ENCODE measurements at regions not wholly inside any gene's neighbourhood (a gene's known extent, or its start where the extent isn't known, plus 50 kb on each side); places are given as distances from the start of the nearest gene placed in this dataset.

- DNase-seq (ENCODE audit: low spot score) = no peak
These were observed 53.0 kb upstream of the RAB18 start for GRCh38 chr10:27451054-27451453.

DNA sequence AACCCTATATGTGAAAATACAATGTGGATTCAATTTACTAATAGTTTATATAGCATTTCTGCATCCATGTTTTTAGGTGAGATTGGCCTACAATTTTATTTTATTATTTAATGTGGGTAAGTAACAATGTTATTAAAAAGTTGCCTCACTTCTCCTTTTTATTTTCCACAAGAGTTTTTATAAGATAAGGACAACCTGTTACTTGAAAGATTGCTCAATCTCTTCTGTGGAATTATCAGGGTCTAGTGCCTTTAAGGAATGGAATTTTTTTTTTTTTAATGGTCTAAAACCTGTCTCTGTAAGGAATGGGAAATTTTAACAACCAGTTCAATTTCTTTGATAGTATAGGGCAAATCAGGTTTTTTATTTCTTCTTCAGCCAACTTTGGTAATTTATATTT is 53.9 kb upstream of the RAB18 start:
- no peak for DNase-seq (ENCODE audit: low spot score)

GRCh38 chr10:27449571-27449970 is 54.5 kb upstream of the RAB18 start:
- DNase-seq (ENCODE audit: low spot score) = no peak

GRCh38 chr10:27448921-27449320 is 55.2 kb upstream of the RAB18 start:
- DNase-seq (ENCODE audit: low spot score) = no peak

GRCh38 chr10:27447540-27447939 is 56.6 kb upstream of the RAB18 start:
- DNase-seq (ENCODE audit: low spot score) = no peak

DNA sequence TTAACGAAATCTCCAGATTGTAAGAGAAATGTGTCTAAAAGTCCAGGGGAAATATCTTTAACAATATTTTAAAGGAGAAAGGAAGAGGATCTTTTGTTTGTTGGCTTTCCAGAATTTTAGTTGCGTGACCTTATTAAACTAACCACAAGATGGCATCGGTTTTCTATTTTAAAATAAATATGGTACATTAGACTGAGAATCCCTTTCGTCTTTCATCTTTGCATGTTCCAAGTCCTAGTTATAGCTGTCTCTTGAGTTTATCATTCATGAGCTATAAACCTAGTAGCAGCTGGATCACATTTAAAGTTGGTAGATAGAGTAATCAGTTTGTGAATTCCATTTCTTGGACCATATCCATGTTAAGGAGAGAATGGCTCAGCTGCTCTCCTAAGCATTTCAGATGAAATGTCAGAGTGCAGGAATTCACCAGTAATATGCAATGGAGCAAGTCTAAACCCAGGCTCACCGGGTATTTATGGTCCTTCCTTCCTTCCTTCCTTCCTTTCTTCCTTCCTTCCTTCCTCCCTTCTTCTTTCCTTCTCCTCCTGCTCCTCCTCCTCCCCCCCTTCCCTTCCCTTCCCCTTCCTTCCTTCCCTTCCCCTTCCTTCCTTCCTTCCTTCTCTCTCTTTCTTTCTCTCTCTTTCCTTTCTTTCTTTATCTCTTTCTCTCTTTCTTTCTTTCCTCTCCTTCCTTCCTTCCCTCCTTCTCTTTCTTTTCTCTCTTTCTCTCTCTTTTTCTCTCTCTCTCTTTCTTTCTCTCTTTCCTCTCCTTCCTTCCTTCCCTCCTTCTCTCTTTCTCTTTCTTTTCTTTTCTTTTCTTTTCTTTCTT is 57.8 kb upstream of the RAB18 start:
- peak; percentile 4 for DNase-seq (ENCODE audit: low spot score)

- DNase-seq (ENCODE audit: low spot score) = no peak
These were observed 59.0 kb upstream of the RAB18 start for GRCh38 chr10:27445070-27445469.

DNA sequence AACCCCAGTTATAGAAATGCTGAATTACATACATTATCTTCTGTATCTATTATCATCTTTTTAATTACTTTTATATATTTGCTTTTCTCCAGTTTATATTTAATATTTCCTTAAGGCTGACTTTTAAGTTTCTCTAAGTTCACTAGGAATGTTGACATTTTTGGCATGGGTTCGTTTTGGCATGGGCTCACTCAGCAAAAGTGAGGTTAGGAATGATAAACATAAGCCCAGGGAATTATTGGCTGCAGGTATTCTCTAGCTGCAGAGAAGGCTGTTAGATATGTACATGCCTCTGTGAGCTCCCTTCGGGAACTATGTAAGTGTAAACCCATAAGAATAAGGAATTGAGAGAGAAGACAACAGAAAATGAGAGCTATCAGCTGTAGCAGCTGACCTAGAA is 63.6 kb upstream of the RAB18 start:
- no peak for DNase-seq (ENCODE audit: low spot score)

DNA sequence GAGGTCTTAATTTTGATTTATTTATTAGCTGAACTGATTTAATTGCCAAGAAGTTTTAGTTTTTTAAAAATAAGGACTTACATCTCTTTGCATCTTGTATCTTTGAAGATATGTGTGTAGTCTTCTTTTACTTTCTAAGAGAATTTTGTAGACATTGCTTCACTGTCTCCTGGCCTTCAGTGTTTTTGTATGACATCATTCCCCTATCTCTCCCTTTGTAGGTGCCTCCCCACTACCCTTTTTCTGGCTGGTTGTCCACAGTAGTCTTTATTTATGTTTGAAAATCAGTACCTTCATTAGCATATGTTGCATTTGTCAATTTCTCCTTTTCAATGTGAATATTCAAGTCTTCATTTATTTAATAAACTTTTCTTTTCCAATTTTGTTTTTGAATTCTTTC is 64.1 kb upstream of the RAB18 start:
- no peak for DNase-seq (ENCODE audit: low spot score)

DNA sequence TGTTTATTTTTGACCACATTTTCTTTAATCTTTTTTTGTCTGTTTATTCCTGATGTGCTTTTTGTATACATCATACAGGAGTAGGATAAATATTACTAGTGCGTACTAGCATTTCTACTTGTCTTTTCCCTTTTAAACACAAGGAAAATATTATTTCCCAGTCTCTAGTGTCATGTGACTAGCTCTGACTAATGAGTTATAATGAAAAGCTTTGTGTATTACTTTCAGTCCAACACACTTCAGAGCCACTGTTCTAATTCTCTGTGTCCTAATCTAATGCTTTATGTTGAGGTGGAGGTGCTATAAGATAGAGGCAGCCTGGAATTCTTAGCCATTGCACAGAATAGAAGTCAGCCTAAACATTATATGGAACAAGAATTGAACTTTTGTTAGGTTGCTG is 65.0 kb upstream of the RAB18 start:
- DNase-seq (ENCODE audit: low spot score) = no peak

- DNase-seq (ENCODE audit: low spot score) = no peak
These were observed 66.3 kb upstream of the RAB18 start for GRCh38 chr10:27437775-27438174.

DNA sequence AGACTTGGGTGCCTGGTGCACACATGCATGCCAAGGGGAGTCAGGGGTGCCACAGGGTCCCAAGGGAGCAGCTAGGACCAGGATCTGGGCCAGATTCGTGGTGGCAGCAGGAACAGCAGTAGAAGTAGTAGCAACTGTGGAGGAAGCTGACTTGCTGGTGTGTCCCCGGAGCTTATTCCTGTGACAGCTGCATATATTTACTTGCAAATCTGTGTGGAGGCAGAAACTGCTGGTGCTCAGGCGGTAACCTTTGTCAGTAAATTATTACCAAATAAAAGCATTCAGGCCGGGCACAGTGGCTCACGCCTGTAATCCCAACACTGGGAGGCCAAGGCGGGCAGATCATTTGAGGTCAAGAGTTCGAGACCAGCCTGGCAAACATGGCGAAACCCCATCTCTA is 67.4 kb upstream of the RAB18 start:
- DNase-seq (ENCODE audit: low spot score) = no peak

GRCh38 chr10:27433976-27434375 is 70.1 kb upstream of the RAB18 start:
- DNase-seq (ENCODE audit: low spot score) = no peak

GRCh38 chr10:27426948-27427467 is 77.1 kb upstream of the RAB18 start:
- DNase-seq (ENCODE audit: low spot score) = no peak

GRCh38 chr10:27413831-27414348 is 90.2 kb upstream of the RAB18 start:
- no peak for DNase-seq (ENCODE audit: low spot score)

GRCh38 chr10:27413387-27413786 is 90.7 kb upstream of the RAB18 start:
- DNase-seq (ENCODE audit: low spot score) = no peak

DNA sequence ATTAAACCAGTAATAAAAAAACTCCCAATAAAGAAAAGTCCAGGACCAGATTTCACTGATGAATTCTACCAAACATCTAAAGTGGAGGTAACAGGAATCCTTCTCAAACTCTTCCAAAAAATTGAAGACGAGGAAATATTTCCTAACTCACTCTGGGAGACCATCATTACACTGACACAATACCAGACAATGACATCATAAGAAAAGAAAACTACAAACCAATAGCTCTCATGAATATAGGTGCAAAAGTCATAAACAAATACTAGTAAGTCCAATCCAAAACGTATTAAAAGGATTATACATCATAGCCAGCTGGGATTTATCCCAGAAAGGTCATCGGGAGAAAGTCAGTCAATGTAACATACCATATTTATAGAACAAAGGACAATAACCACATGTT is 94.0 kb upstream of the RAB18 start:
- no peak for DNase-seq (ENCODE audit: low spot score)

DNA sequence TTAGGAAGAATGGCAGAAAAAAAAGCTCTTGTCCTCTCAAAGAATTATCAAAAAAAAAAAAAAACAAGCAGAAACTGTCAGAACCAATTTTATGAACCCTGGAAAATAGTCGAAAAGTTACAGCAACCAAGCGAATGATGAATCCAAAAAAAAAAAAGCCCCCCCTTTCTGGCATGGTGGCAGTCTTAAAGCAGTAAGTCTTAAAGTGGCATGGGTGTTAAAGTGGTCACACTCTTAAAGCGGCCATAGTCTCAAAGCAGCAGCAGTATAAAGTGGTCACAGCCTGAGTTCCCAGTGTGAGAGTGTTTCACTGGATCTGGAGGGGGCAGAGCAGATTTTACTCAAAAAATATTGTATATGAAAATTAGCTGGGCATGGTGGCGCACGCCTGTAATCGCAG is 96.8 kb upstream of the RAB18 start:
- DNase-seq (ENCODE audit: low spot score) = no peak

GRCh38 chr10:27399871-27400270 is 104.2 kb upstream of the RAB18 start:
- DNase-seq (ENCODE audit: low spot score) = no peak

DNA sequence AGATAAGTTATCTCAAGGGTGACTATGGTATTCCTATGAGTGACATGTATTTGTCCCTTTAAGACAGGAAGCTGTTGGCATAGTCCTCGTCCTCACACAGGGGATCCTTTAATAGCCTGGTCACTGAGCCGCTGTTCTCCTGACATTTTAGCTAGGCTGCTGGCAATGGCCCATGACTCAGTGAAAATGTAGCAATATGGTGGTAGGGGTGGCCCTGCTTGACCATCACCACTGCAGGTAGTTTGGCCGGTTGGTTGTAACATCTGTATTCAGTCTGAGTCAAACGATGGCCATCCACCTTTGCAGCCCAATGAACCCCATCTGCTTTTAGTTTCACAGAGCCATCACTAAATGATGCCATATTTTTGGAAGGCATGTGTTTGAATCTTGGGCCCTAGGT is 110.1 kb upstream of the RAB18 start:
- no peak for DNase-seq (ENCODE audit: low spot score)

GRCh38 chr10:27392606-27393005 is 111.5 kb upstream of the RAB18 start:
- DNase-seq (ENCODE audit: low spot score) = no peak

DNA sequence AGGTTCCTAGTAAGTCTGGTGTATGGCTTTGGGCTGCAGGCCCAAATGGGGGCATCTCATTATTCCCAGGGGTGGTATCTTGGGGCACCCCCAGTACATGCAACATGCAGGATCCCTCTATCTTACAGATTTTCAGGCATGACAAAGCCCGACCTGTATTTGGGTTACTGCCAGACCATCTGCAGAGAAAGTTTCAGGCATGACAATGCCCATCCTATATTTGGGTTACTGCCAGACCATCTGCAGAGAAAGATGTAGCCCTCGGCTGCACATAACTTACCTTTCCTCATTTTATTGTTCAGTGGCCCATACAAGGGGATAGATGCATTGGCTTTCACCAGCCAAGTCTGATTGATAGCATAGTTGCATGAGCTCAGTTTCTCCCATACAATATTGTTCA is 112.2 kb upstream of the RAB18 start:
- DNase-seq (ENCODE audit: low spot score) = no peak

GRCh38 chr10:27391325-27391724 is 112.8 kb upstream of the RAB18 start:
- DNase-seq (ENCODE audit: low spot score) = no peak

All from SK-N-DZ (cell line).